GM03348 (cell line): ENCODE measurements at regions not wholly inside any gene's neighbourhood (a gene's known extent, or its start where the extent isn't known, plus 50 kb on each side); places are given as distances from the start of the nearest gene placed in this dataset.

Experiments used
- DNase-seq: peaks from one replicate; pipeline ENCODE4 v3.0.0; 2012; ENCODE audit warnings: low spot score

- DNase-seq = no peak
These were observed 56.1 kb upstream of the ID3 start for GRCh38 chr1:23615423-23615822.

- no peak for DNase-seq
These were observed 54.8 kb upstream of the ID3 start for GRCh38 chr1:23614032-23614660.

DNA sequence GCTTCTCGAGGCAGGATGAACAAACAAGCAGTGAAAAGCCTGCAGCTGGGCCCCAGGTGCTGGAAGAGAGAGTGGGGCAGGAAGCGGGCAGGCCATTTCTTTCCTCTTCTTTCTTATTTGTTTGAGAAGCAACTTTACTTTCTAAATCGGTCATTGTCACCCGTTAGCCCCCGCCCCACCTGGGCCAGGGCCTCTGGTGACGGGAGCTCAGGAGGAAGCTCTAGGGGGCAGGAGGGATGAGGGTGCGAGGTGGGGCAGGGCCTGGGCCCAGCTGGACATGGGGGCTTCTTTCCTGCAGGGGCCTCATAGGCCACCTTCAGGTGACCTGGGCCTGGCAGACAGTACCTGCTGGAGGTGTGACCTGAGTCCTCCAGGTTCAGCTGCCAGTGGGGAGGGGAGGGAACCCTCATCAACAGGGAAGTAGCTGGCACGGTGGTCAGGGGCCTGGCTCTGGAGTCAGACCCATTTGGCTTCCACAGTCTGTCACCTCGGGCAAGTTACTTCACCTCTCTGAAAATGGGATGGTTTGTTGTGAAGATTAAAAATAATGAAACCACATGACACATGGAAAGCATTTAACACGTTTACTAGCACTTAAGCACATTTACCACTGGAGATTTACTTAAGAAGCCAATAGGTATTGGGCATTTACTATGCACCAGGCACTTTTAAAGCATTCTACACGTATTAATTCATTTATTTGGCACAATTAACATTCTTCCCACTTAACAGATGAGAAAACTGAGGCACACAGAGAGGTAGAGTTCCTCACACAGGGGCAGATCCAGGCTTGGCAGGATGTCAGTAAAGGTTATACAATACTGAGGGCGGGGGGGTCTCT lies 54.1 kb upstream of the ID3 start:
- no peak for DNase-seq

- DNase-seq = no peak
These were observed 52.5 kb upstream of the ID3 start for GRCh38 chr1:23611601-23612327.

DNA sequence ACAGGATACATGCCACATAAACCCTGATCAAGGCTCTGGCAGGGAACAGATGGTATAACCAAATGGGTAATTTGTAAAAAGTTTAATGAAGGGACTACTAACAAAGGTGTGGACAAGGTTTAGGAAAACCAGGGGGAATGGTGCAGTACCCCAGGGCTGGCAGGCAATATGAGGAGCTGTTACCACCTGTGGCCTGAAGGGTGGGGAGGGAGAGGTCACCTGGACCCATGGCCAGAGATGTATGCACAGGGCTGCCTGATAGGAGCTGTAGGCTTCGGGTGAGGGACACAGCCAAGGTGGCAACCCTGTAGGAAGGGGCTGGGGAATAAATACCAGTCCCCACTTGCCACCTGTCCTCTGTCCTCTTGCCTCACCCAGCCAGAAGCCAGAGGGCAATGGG lies 51.4 kb upstream of the ID3 start:
- no peak for DNase-seq

- DNase-seq = no peak
These were observed 50.7 kb upstream of the ID3 start for GRCh38 chr1:23609971-23610370.
